Testis (tissue), 2 donors: ENCODE measurements at regions not wholly inside any gene's neighbourhood (a gene's known extent, or its start where the extent isn't known, plus 50 kb on each side); places are given as distances from the start of the nearest gene placed in this dataset.

Experiments used
- DNase-seq: peaks from one replicate; pipeline ENCODE4 v3.0.0-alpha.2; 2019
- H3K27ac ChIP-seq, 2 donors: fragments of 200-600 bp; sonication (generic); one replicate each; pipeline ENCODE4 v1.5.1; 2019
- H3K27me3 ChIP-seq: fragments of 200-600 bp; sonication (generic); one replicate; pipeline ENCODE4 v1.5.1; 2019
- H3K36me3 ChIP-seq: fragments of 200-600 bp; sonication (generic); one replicate; pipeline ENCODE4 v1.5.1; 2017; ENCODE audit warnings: low read depth; ENCODE audit errors: missing control alignments
- H3K4me1 ChIP-seq: fragments of 200-600 bp; sonication (generic); one replicate; pipeline ENCODE4 v1.5.1; 2019
- H3K4me3 ChIP-seq, 2 donors: fragments of 200-600 bp; sonication (generic); one replicate each; pipeline ENCODE4 v1.5.1; 2017 to 2019
- H3K9me3 ChIP-seq: fragments of 200-600 bp; sonication (generic); one replicate; pipeline ENCODE4 v1.5.1; 2017
- CTCF ChIP-seq, 3 experiments: fragments of 450-650 bp in 2 of 3; fragments of 200-600 bp in 1 of 3; sonication (generic) in 1 of 3; IDR thresholded peaks; one replicate each; pipeline ENCODE4 v1.5.1; 2016 to 2019; ENCODE audit warnings: antibody characterized with exemption in 3 of 3, mild to moderate bottlenecking in 2 of 3, moderate library complexity in 1 of 3
- POLR2A ChIP-seq: fragments of 450-650 bp; IDR thresholded peaks from one replicate; pipeline ENCODE4 v1.6.1; 2017; ENCODE audit warnings: antibody characterized with exemption, mild to moderate bottlenecking, moderate library complexity
- WGBS, 2 donors: methylation state at CpG; one replicate each; pipeline ENCODE4 v1.1.5; 2018; 5-methylcytosine and 5-hydroxymethylcytosine counted together
- intact Hi-C: fragments of 100-400 bp; cut with DNase I; formaldehyde crosslinking; loops from one replicate; pipeline ENCODE4 v1.15.1; 2023; ENCODE audit warnings: low total_unique reads

DNA sequence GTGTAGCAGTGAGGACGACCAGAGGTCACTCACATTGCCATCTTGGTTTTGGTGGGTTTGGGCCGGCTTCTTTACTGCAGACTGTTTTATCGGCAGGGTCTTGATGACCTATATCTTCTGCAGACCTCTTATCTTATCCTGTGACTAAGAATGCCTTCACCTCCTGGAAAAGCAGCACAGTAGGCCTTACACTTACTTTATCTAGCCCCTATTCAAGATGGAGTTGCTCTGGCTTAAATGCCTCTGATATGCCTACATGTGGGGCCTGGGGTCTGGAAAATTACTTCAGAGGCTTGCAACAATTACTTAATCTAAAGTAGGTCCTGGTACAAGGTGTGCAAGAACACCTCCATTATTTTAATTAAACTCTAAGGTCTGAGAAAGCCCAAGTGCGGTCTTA lies 86.9 kb upstream of the IL12B start:
- H3K27ac ChIP-seq: no peak overlapping the region
- no peaks in the 10 kb centered on the region for H3K36me3 ChIP-seq
- no peaks in the 10 kb centered on the region for H3K27me3 ChIP-seq
- intact Hi-C loops: no loop called here
- no peak for DNase-seq
- no peaks in the 10 kb centered on the region for H3K9me3 ChIP-seq
- WGBS, 2 donors: 91 to 96% methylated on average over 4 of the region's 4 CpGs
- TF ChIP-seq POLR2A: no peak
- no peak for TF ChIP-seq CTCF (IDR thresholded peaks at IDR 0.05)
- H3K4me1 ChIP-seq: no peaks in the 10 kb centered on the region
- H3K4me3 ChIP-seq: no peak overlapping the region

DNA sequence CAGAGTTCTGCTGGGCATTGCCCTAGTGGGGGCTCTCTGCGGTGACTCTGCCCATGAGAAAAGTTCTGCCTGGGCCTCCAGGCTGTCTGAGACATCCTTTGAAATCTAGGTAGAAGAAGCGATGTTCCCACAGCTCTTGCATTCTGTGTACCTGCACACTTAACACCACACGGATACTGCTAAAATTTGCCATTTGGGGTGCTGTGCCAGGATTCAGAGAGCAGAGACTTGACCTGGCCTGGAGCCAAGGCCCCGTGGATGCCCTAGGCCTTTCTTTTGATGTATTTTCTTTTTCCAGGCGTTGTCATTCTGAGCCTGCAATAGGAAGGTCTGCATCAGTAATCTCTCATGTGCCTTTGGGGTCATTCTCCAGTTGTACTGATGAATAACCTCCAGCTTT lies 89.3 kb upstream of the IL12B start:
- Histone ChIP-seq H3K36me3 (no peaks in the 10 kb centered on the region), H3K27ac (no peak overlapping the region), H3K4me1 (no peaks in the 10 kb centered on the region), H3K27me3 (no peaks in the 10 kb centered on the region), H3K4me3 (no peak overlapping the region), H3K9me3 (no peaks in the 10 kb centered on the region)
- no peak for TF ChIP-seq CTCF (IDR thresholded peaks at IDR 0.05)
- no peak for TF ChIP-seq POLR2A
- intact Hi-C loops: no loop called here
- WGBS, 2 donors: 83 to 88% methylated on average over 5 of the region's 5 CpGs
- no peak for DNase-seq

DNA sequence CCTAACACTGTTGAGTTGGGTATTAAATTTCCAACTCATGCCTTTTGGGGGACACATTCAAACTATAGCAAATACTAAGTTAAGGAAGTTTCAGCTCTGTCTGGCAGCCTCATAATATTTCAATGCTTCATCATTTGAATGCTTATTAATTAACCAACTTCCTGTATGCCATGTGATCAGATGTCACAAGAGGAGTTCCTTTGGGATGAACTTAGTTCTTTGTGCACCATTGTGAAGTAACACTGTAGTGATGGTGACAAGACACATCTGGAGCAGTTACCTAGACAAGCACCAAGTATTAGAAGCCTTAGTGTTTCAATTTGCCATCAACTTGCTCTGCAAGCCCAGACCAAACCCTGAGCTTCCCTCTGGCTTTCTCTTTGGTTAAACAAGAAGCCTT lies 90.7 kb upstream of the IL12B start:
- Histone ChIP-seq H3K27ac (no peak overlapping the region), H3K27me3 (no peaks in the 10 kb centered on the region), H3K4me1 (no peaks in the 10 kb centered on the region), H3K36me3 (no peaks in the 10 kb centered on the region), H3K4me3 (no peak overlapping the region), H3K9me3 (no peaks in the 10 kb centered on the region)
- intact Hi-C loops: no loop called here
- TF ChIP-seq CTCF (IDR thresholded peaks at IDR 0.05) (no peak), POLR2A (no peak)
- DNase-seq: no peak

DNA sequence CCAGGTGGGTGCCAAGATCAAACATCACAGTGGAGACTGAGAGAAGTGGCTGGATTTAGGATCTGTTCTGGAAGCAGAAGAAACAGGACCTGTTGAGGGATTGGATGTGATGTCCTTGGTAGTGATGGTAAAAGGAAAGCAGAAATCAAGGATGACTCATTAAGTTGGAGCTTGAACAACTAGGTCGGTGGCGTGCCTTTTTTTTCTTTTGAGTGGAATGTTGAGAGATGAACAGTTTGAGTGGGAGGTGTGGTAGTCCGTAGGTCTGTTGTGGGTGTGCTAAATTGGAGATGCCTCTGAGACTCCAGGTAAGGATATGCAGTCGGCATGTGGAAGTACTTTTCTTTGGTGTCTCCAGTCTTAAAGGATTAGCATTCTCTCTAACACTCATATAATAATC lies 92.1 kb upstream of the IL12B start:
- intact Hi-C loops: no loop called here

More for the DNA sequence above, 92.1 kb upstream of the IL12B start:
- Histone ChIP-seq H3K36me3 (no peaks in the 10 kb centered on the region), H3K27me3 (no peaks in the 10 kb centered on the region), H3K27ac (no peak overlapping the region), H3K4me3 (no peak overlapping the region), H3K9me3 (no peaks in the 10 kb centered on the region), H3K4me1 (no peaks in the 10 kb centered on the region)
- TF ChIP-seq CTCF (IDR thresholded peaks at IDR 0.05) (no peak), POLR2A (no peak)
- DNase-seq: no peak
- 59 to 65% methylated on average over 4 of the region's 4 CpGs for WGBS, 2 donors
